ENCODE measurements at regions not wholly inside any gene's neighbourhood (a gene's known extent, or its start where the extent isn't known, plus 50 kb on each side); places are given as distances from the start of the nearest gene placed in this dataset.

DNA sequence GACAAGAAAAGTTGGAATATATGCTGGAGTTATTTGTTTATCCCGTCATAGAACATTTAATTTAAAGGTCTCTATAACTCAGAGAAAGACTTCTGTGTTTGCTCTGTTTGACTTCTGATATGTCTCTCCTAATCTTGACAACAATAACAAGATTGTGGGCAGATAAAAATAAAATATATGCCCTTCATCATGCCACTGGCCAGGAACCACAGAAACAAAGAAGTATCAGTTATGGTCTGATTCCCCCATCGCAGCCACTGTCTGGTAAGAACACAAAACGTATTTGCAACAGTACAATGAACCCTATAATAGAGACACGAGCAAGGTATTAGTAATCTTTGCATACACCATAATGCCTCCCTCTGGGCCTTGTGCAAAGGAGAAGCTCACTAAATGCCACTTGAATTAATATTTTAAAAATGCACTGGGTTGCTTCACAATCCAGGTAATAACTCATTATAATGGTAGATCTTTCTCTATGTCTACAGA is 1498.3 kb downstream of the CDH11 start:
- DNase-seq (ENCODE audit: low read depth, low spot score) = no peak
- Histone ChIP-seq H3K4me1 (ENCODE audit: control insufficient read depth, insufficient read depth, low read length) (no peaks in the 10 kb centered on the region), H3K27me3 (ENCODE audit: control insufficient read depth, insufficient read depth, low read length) (no peaks in the 10 kb centered on the region), H3K36me3 (ENCODE audit: control insufficient read depth, insufficient read depth, low read length) (no peaks in the 10 kb centered on the region), H3K4me3 (ENCODE audit: low read depth in 2 of 2, low read length in 2 of 2) (no peak overlapping the region), H3K9me3 (ENCODE audit: control insufficient read depth, insufficient read depth, low read depth, low read length) (no peaks in the 10 kb centered on the region), H3K27ac (ENCODE audit: low read length) (no peak overlapping the region)
- TF ChIP-seq TCF7L2 (IDR thresholded peaks at IDR 0.05; ENCODE audit: low read depth, low read length) (no peak), POLR2AphosphoS5 (IDR thresholded peaks at IDR 0.05; ENCODE audit: low read depth, low read length) (no peak), SIN3A (IDR thresholded peaks at IDR 0.05; ENCODE audit: borderline replicate concordance, insufficient read depth, low read depth, low read length) (no peak)
- TF ChIP-seq, protein P1, sequence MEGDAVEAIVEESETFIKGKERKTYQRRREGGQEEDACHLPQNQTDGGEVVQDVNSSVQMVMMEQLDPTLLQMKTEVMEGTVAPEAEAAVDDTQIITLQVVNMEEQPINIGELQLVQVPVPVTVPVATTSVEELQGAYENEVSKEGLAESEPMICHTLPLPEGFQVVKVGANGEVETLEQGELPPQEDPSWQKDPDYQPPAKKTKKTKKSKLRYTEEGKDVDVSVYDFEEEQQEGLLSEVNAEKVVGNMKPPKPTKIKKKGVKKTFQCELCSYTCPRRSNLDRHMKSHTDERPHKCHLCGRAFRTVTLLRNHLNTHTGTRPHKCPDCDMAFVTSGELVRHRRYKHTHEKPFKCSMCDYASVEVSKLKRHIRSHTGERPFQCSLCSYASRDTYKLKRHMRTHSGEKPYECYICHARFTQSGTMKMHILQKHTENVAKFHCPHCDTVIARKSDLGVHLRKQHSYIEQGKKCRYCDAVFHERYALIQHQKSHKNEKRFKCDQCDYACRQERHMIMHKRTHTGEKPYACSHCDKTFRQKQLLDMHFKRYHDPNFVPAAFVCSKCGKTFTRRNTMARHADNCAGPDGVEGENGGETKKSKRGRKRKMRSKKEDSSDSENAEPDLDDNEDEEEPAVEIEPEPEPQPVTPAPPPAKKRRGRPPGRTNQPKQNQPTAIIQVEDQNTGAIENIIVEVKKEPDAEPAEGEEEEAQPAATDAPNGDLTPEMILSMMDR (IDR thresholded peaks at IDR 0.05) = no peak
- TF ChIP-seq, protein P2, sequence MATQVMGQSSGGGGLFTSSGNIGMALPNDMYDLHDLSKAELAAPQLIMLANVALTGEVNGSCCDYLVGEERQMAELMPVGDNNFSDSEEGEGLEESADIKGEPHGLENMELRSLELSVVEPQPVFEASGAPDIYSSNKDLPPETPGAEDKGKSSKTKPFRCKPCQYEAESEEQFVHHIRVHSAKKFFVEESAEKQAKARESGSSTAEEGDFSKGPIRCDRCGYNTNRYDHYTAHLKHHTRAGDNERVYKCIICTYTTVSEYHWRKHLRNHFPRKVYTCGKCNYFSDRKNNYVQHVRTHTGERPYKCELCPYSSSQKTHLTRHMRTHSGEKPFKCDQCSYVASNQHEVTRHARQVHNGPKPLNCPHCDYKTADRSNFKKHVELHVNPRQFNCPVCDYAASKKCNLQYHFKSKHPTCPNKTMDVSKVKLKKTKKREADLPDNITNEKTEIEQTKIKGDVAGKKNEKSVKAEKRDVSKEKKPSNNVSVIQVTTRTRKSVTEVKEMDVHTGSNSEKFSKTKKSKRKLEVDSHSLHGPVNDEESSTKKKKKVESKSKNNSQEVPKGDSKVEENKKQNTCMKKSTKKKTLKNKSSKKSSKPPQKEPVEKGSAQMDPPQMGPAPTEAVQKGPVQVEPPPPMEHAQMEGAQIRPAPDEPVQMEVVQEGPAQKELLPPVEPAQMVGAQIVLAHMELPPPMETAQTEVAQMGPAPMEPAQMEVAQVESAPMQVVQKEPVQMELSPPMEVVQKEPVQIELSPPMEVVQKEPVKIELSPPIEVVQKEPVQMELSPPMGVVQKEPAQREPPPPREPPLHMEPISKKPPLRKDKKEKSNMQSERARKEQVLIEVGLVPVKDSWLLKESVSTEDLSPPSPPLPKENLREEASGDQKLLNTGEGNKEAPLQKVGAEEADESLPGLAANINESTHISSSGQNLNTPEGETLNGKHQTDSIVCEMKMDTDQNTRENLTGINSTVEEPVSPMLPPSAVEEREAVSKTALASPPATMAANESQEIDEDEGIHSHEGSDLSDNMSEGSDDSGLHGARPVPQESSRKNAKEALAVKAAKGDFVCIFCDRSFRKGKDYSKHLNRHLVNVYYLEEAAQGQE (IDR thresholded peaks at IDR 0.05; ENCODE audit: insufficient read depth in 1 of 2, low read depth in 2 of 2, low read length in 1 of 2) = no peak
- ChIA-PET CTCF (no interaction called here), POLR2A (no interaction called here)
- no TSS peak for BruUV-seq (replicated peaks)
- ATAC-seq = no peak
- in situ Hi-C loops (cut with HindIII; ENCODE audit: low pct_unique_long_range_greater_than_20kb, low sequenced_read_pairs) (no loop called here), intact Hi-C loops (cut with micrococcal nuclease; ENCODE audit: unreplicated experiment) (no loop called here)

DNA sequence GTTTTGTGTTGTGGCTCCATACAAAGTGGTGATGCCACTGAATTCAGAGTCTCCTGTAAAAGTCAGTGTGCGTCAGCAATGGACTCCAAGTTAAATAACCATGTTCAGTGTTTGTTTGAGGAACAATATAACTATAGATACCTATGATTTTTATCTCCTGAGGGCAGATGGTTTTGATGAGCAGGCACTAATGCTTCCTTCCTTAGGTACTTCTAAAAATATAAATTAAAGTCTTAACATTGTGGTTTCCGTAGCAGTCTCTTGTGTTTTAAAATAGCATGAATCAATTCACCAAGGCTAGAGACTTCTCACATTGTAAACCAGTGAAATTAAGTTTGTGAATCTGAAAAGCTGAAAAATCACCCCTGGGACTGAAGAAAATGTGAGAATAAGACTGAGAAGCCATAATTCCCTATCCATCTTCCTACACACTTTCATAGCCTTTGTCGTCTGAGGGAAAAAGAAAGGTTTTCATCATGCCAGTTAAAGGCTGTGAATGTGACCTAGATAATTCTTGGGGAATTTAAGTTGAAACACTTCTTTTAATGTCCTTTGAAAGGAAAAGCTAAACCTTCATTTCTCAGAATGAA is 1502.9 kb downstream of the CDH11 start:
- no TSS peak for BruUV-seq (replicated peaks)
- Histone ChIP-seq H3K4me1 (ENCODE audit: control insufficient read depth, insufficient read depth, low read length) (no peaks in the 10 kb centered on the region), H3K9me3 (ENCODE audit: control insufficient read depth, insufficient read depth, low read depth, low read length) (no peaks in the 10 kb centered on the region), H3K4me3 (ENCODE audit: low read depth in 2 of 2, low read length in 2 of 2) (no peak overlapping the region), H3K36me3 (ENCODE audit: control insufficient read depth, insufficient read depth, low read length) (no peaks in the 10 kb centered on the region), H3K27me3 (ENCODE audit: control insufficient read depth, insufficient read depth, low read length) (no peaks in the 10 kb centered on the region), H3K27ac (ENCODE audit: low read length) (no peak overlapping the region)
- TF ChIP-seq, protein P2 (IDR thresholded peaks at IDR 0.05; ENCODE audit: insufficient read depth in 1 of 2, low read depth in 2 of 2, low read length in 1 of 2) = no peak
- TF ChIP-seq POLR2AphosphoS5 (IDR thresholded peaks at IDR 0.05; ENCODE audit: low read depth, low read length) = no peak
- TF ChIP-seq, protein P1 (IDR thresholded peaks at IDR 0.05) = no peak
- TF ChIP-seq SIN3A (IDR thresholded peaks at IDR 0.05; ENCODE audit: borderline replicate concordance, insufficient read depth, low read depth, low read length) = no peak
- no peak for TF ChIP-seq TCF7L2 (IDR thresholded peaks at IDR 0.05; ENCODE audit: low read depth, low read length)
- intact Hi-C loops (cut with micrococcal nuclease; ENCODE audit: unreplicated experiment) (no loop called here), in situ Hi-C loops (cut with HindIII; ENCODE audit: low pct_unique_long_range_greater_than_20kb, low sequenced_read_pairs) (no loop called here)
- no peak for DNase-seq (ENCODE audit: low read depth, low spot score)
- no peak for ATAC-seq
- ChIA-PET CTCF (no interaction called here), POLR2A (no interaction called here)
